ENCODE measurements at regions not wholly inside any gene's neighbourhood (a gene's known extent, or its start where the extent isn't known, plus 50 kb on each side); places are given as distances from the start of the nearest gene placed in this dataset.
"Not testable (repeated sequence)": the region's sequence is repeated elsewhere in the genome, so short reads cannot be mapped to it uniquely, and the experiment has no call there.

DNA sequence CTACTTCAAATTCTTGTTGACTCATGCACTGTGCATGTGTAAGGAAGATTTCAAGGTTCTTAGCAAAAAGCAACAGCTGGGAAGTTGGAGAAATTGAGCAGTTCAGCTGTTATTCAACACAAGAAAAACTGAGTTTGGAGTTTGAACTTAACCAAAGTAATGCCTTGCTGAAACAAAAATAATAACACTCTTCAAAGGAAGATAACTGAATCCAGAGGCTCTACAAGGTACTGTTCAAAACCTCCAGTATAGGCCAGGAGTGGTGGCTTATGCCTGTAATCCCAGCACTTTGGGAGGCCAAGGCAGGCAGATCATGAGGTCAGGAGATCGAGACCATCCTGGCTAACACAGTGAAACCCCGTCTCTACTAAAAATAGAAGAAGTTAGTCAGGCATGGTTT is 58.8 kb upstream of the SMIM23 start:
- TF ChIP-seq EZH2phosphoT487 (IDR thresholded peaks at IDR 0.05; ENCODE audit: insufficient read depth, low read depth); EZH2 (IDR thresholded peaks at IDR 0.05; ENCODE audit: insufficient read depth, poor library complexity, severe bottlenecking): not testable (repeated sequence)

Data from GM23248 (cell line).